ENCODE measurements at regions not wholly inside any gene's neighbourhood (a gene's known extent, or its start where the extent isn't known, plus 50 kb on each side); places are given as distances from the start of the nearest gene placed in this dataset.

- TF ChIP-seq SIX5 (IDR thresholded peaks at IDR 0.05; ENCODE audit: low read depth, low read length), result no peak
- no peak for TF ChIP-seq NRF1 (IDR thresholded peaks at IDR 0.05; ENCODE audit: low read depth, low read length)
- no peak for TF ChIP-seq RBBP5 (IDR thresholded peaks at IDR 0.05; ENCODE audit: borderline replicate concordance, low read depth, low read length)
- no peak for TF ChIP-seq TCF12 (IDR thresholded peaks at IDR 0.05; ENCODE audit: low read depth, low read length)
Observed at GRCh38 chr10:108393089-108393488, 1228.6 kb upstream of the SORCS1 start (continued).
